Endothelial cell of umbilical vein (primary cell): ENCODE measurements at regions not wholly inside any gene's neighbourhood (a gene's known extent, or its start where the extent isn't known, plus 50 kb on each side); places are given as distances from the start of the nearest gene placed in this dataset.

Experiments used
- BruUV-seq: library from RNA; stranded (reverse); fragments of 400-500 nt; replicated peaks from 2 replicates; lab custom pipeline; 2021; lab: Mats Ljungman, UMichigan
- CTCF ChIA-PET: fragments of 300-600, 350-600 bp; sonication (Branson Sonifier 250); formaldehyde crosslinking; loops from one replicate; lab custom pipeline; 2021; ENCODE audit warnings: antibody characterized with exemption, inconsistent platforms; lab: Charles Lee
- POLR2A ChIA-PET: fragments of 300-600, 350-600 bp; sonication (Branson Sonifier 250); formaldehyde crosslinking; loops from one replicate; lab custom pipeline; 2021; ENCODE audit warnings: antibody characterized with exemption, inconsistent platforms; lab: Charles Lee
- DNase-seq: peaks from one replicate; pipeline ENCODE4 v3.0.0-alpha.2; 2011; ENCODE audit warnings: low read depth, low spot score
- FAIRE-seq: peaks from 2 replicates; lab custom pipeline; 2011; peaks lifted over from hg19 to GRCh38; lab: Jason Lieb, UNC
- H2AFZ ChIP-seq: 2 replicates; pipeline ENCODE4 v1.6.0; 2012; ENCODE audit warnings: low read depth, low read length, control low read depth, inconsistent platforms
- H3K27ac ChIP-seq: 2 replicates; pipeline ENCODE4 v1.5.1; 2011; ENCODE audit warnings: low read depth, mild to moderate bottlenecking, control low read depth, low read length, moderate library complexity; ENCODE audit not compliant: insufficient read depth
- H3K27me3 ChIP-seq, 2 experiments: 2 replicates each; pipeline versions ENCODE4 v1.6.0 to v1.6.1; 2011; ENCODE audit warnings: low read length in 2 of 2, mixed read lengths in 1 of 2; ENCODE audit not compliant: control insufficient read depth in 2 of 2, insufficient read depth in 2 of 2
- H3K36me3 ChIP-seq, 2 experiments: 2 replicates in 1 of 2; 3 replicates in 1 of 2; pipeline ENCODE4 v1.5.1; 2011; ENCODE audit warnings: low read length in 2 of 2, mild to moderate bottlenecking in 1 of 2, moderate library complexity in 1 of 2; ENCODE audit not compliant: control insufficient read depth in 2 of 2, insufficient read depth in 2 of 2; ENCODE audit errors: extremely low read depth in 1 of 2
- H3K4me1 ChIP-seq: 3 replicates; pipeline ENCODE4 v1.5.1; 2011; ENCODE audit warnings: mild to moderate bottlenecking, low read length; ENCODE audit not compliant: control insufficient read depth, insufficient read depth; ENCODE audit errors: extremely low read depth
- H3K4me2 ChIP-seq: 2 replicates; pipeline ENCODE4 v1.6.1; 2011; ENCODE audit warnings: low read length, control low read depth, mixed read lengths; ENCODE audit not compliant: insufficient read depth
- H3K4me3 ChIP-seq, 3 experiments: fragments of 200-600 bp in 1 of 3; sonication (generic), shearing (Covaris generic) in 1 of 3; replicated peaks in 1 of 3; 2 replicates each; pipeline ENCODE4 v1.5.1; 2011 to 2016; ENCODE audit warnings: control low read depth in 3 of 3, low read length in 3 of 3, mild to moderate bottlenecking in 2 of 3, inconsistent platforms in 1 of 3, low read depth in 1 of 3, moderate library complexity in 1 of 3; ENCODE audit not compliant: insufficient read depth in 1 of 3
- H3K79me2 ChIP-seq: 2 replicates; pipeline ENCODE4 v1.6.0; 2012; ENCODE audit warnings: low read length, inconsistent platforms; ENCODE audit not compliant: control insufficient read depth, insufficient read depth
- H3K9ac ChIP-seq: replicated peaks from 2 replicates; pipeline ENCODE3; 2011; ENCODE audit warnings: low read length, control low read depth; ENCODE audit not compliant: insufficient read depth; ENCODE audit errors: extremely low read depth
- H3K9me1 ChIP-seq: replicated peaks from 3 replicates; pipeline ENCODE4 v1.6.0; 2011; ENCODE audit warnings: mild to moderate bottlenecking, low read length; ENCODE audit not compliant: control insufficient read depth, insufficient read depth; ENCODE audit errors: extremely low read depth
- H3K9me3 ChIP-seq: replicated peaks from 2 replicates; pipeline ENCODE4 v1.5.1; 2012; ENCODE audit warnings: low read length, inconsistent platforms; ENCODE audit not compliant: control insufficient read depth, insufficient read depth
- H4K20me1 ChIP-seq: replicated peaks from 2 replicates; pipeline ENCODE3; 2011; ENCODE audit warnings: mild to moderate bottlenecking, low read length; ENCODE audit not compliant: control insufficient read depth, insufficient read depth; ENCODE audit errors: extremely low read depth
- CTCF ChIP-seq, 2 donors: IDR thresholded peaks; 1 replicate in 1 of 2; 2 replicates in 1 of 2; pipeline ENCODE4 v1.5.1; 2011; ENCODE audit warnings: low read length in 2 of 2, mild to moderate bottlenecking in 2 of 2, moderate library complexity in 2 of 2, control low read depth in 1 of 2, inconsistent platforms in 1 of 2, low read depth in 1 of 2; ENCODE audit not compliant: insufficient read depth in 1 of 2; ENCODE audit errors: extremely low read depth in 1 of 2
- EZH2 ChIP-seq: IDR thresholded peaks from 2 replicates; pipeline ENCODE4 v1.6.1; 2012; ENCODE audit warnings: borderline replicate concordance, low read depth, mild to moderate bottlenecking, moderate library complexity, low read length, inconsistent platforms; ENCODE audit not compliant: severe bottlenecking
- FOS ChIP-seq: IDR thresholded peaks from 2 replicates; pipeline ENCODE4 v1.6.1; 2011; ENCODE audit warnings: mild to moderate bottlenecking, low read length, moderate library complexity, borderline replicate concordance; ENCODE audit not compliant: insufficient read depth
- GATA2 ChIP-seq: IDR thresholded peaks from 2 replicates; pipeline ENCODE4 v1.7.0; 2011; ENCODE audit warnings: low read depth, mild to moderate bottlenecking, moderate library complexity, mixed read lengths, low read length; ENCODE audit not compliant: insufficient read length, insufficient read depth
- JUN ChIP-seq: IDR thresholded peaks from 2 replicates; pipeline ENCODE4 v1.6.1; 2011; ENCODE audit warnings: borderline replicate concordance, low read depth; ENCODE audit not compliant: insufficient read length, insufficient read depth
- MAX ChIP-seq: IDR thresholded peaks from 2 replicates; pipeline ENCODE4 v1.6.1; 2011; ENCODE audit not compliant: insufficient read depth, insufficient read length
- MYC ChIP-seq: IDR thresholded peaks from one replicate; pipeline ENCODE4 v1.6.1; 2011; ENCODE audit warnings: mild to moderate bottlenecking, low read depth, low read length
- POLR2A ChIP-seq: IDR thresholded peaks from 2 replicates; pipeline ENCODE4 v1.6.1; 2012; ENCODE audit warnings: low read depth, mild to moderate bottlenecking, control low read depth, low read length
- POLR2AphosphoS5 ChIP-seq: IDR thresholded peaks from 2 replicates; pipeline ENCODE4 v1.6.1; 2012; ENCODE audit warnings: low read depth, mild to moderate bottlenecking, control low read depth, low read length, moderate library complexity; ENCODE audit not compliant: insufficient read depth
- dilution Hi-C: fragments of 300-500 bp; cut with MboI; formaldehyde crosslinking; loops from one replicate; pipeline ENCODE4 v1.15.0; 2019; ENCODE audit warnings: low sequenced_read_pairs; ENCODE audit not compliant: extremely low pct_ligation_motif_present
- intact Hi-C: fragments of 100-400 bp; cut with micrococcal nuclease; formaldehyde crosslinking; loops from one replicate; pipeline ENCODE4 v1.10.0; 2022

- no peak for TF ChIP-seq POLR2A
- no peak for TF ChIP-seq MYC
- TF ChIP-seq MAX, result no peak
- TF ChIP-seq CTCF (IDR thresholded peaks at IDR 0.05; ENCODE audit: extremely low read depth in 1 of 2, insufficient read depth in 1 of 2, low read depth in 1 of 2, low read length in 2 of 2), result no peak
- no peak for TF ChIP-seq FOS
- no peak for TF ChIP-seq POLR2AphosphoS5
- no peak for TF ChIP-seq GATA2
- TF ChIP-seq EZH2, result no peak
- TF ChIP-seq JUN, result no peak
- DNase-seq (no peak), FAIRE-seq (no peak)
- H3K27me3 ChIP-seq, result peaks cover 2 to 4% of the 10 kb centered on the region in 2 experiments
- intact Hi-C loops (no loop called here), dilution Hi-C loops (no loop called here)
- H4K20me1 ChIP-seq, result no peaks in the 10 kb centered on the region
- no peak overlapping the region for H3K27ac ChIP-seq
- H3K9me3 ChIP-seq, result no peaks in the 10 kb centered on the region
- H3K36me3 ChIP-seq, result no peaks in the 10 kb centered on the region
- H3K79me2 ChIP-seq, result no peaks in the 10 kb centered on the region
- ChIA-PET CTCF (interaction anchor here (1.0 to 2.0 kb wide), 2 partner anchors 18 to 528 kb away, joined by 3 to 5 read pairs; no protein-coding TSS in a partner anchor), POLR2A (no interaction called here)
- no peaks in the 10 kb centered on the region for H3K4me1 ChIP-seq
- no peaks in the 10 kb centered on the region for H3K9me1 ChIP-seq
- H3K4me3 ChIP-seq, result no peak overlapping the region
- no peak overlapping the region for H3K4me2 ChIP-seq
- no peak overlapping the region for H2AFZ ChIP-seq
- no TSS peak for BruUV-seq
- no peak overlapping the region for H3K9ac ChIP-seq
Measured at GRCh38 chr3:159277814-159278213, 476.0 kb downstream of the MFSD1 start.
